NCI-H1694 (cell line): ENCODE measurements at regions not wholly inside any gene's neighbourhood (a gene's known extent, or its start where the extent isn't known, plus 50 kb on each side); places are given as distances from the start of the nearest gene placed in this dataset.

Source experiments
- DNase-seq: peaks from one replicate; lab custom pipeline; 2025; lab: John Stamatoyannopoulos, UW

GRCh38 chr6:168133687-168134559 is 54.9 kb upstream of the FRMD1 start:
- DNase-seq, result no peak

GRCh38 chr6:168133168-168133561 is 54.2 kb upstream of the FRMD1 start:
- no peak for DNase-seq

- DNase-seq, result no peak
Observed at GRCh38 chr6:168132531-168133167, 53.6 kb upstream of the FRMD1 start.

- DNase-seq, result no peak
Observed at GRCh38 chr6:168131464-168132415, 52.7 kb upstream of the FRMD1 start.

GRCh38 chr6:168130697-168131371 is 51.8 kb upstream of the FRMD1 start:
- DNase-seq, result no peak

- no peak for DNase-seq
Observed at GRCh38 chr6:168130168-168130696, 51.2 kb upstream of the FRMD1 start.

GRCh38 chr6:168129292-168130167 is 50.5 kb upstream of the FRMD1 start:
- no peak for DNase-seq

GRCh38 chr6:168128631-168129291 is 49.7 kb upstream of the FRMD1 start:
- no peak for DNase-seq
